Fibroblast of lung (primary cell): ENCODE measurements at regions not wholly inside any gene's neighbourhood (a gene's known extent, or its start where the extent isn't known, plus 50 kb on each side); places are given as distances from the start of the nearest gene placed in this dataset.

Experiments
- DNase-seq, 2 donors: peaks; one replicate each; pipeline versions ENCODE4 v3.0.0 to v3.0.0-alpha.2; 2010; ENCODE audit warnings: low read depth in 2 of 2
- H2AFZ ChIP-seq: 2 replicates; pipeline ENCODE4 v1.5.1; 2012; ENCODE audit warnings: low read length, control low read depth, inconsistent platforms
- H3K27ac ChIP-seq: 2 replicates; pipeline ENCODE4 v1.5.1; 2011; ENCODE audit warnings: low read length, control low read depth; ENCODE audit not compliant: insufficient read depth
- H3K27me3 ChIP-seq: 2 replicates; pipeline ENCODE4 v1.5.1; 2011; ENCODE audit warnings: mild to moderate bottlenecking, low read length; ENCODE audit not compliant: control insufficient read depth, insufficient read depth
- H3K36me3 ChIP-seq: 2 replicates; pipeline ENCODE4 v1.5.1; 2011; ENCODE audit warnings: low read length; ENCODE audit not compliant: control insufficient read depth, insufficient read depth
- H3K4me1 ChIP-seq: 2 replicates; pipeline ENCODE4 v1.5.1; 2011; ENCODE audit warnings: low read length; ENCODE audit not compliant: control insufficient read depth, insufficient read depth; ENCODE audit errors: extremely low read depth
- H3K4me2 ChIP-seq: 2 replicates; pipeline ENCODE4 v1.5.1; 2011; ENCODE audit warnings: low read length, control low read depth; ENCODE audit not compliant: insufficient read depth; ENCODE audit errors: extremely low read depth
- H3K4me3 ChIP-seq, 4 experiments: fragments of 200-600 bp in 1 of 4; sonication (generic) in 1 of 4; replicated peaks in 1 of 4; 2 replicates each; pipeline ENCODE4 v1.5.1; 2011 to 2016; ENCODE audit warnings: low read length in 4 of 4, low read depth in 3 of 4, mild to moderate bottlenecking in 3 of 4, control low read depth in 2 of 4, inconsistent platforms in 1 of 4, mixed read lengths in 1 of 4; ENCODE audit not compliant: insufficient read depth in 1 of 4; ENCODE audit errors: control extremely low read depth in 1 of 4
- H3K79me2 ChIP-seq: 2 replicates; pipeline ENCODE4 v1.5.1; 2012; ENCODE audit warnings: mild to moderate bottlenecking, low read length, inconsistent platforms; ENCODE audit not compliant: control insufficient read depth, insufficient read depth
- H3K9ac ChIP-seq: 2 replicates; pipeline ENCODE4 v1.5.1; 2011; ENCODE audit warnings: mild to moderate bottlenecking, low read length, control low read depth; ENCODE audit not compliant: insufficient read depth
- H3K9me3 ChIP-seq: 2 replicates; pipeline ENCODE4 v1.5.1; 2012; ENCODE audit warnings: low read depth, low read length; ENCODE audit not compliant: control insufficient read depth, insufficient read depth
- H4K20me1 ChIP-seq: 2 replicates; pipeline ENCODE4 v1.5.1; 2011; ENCODE audit warnings: low read length; ENCODE audit not compliant: control insufficient read depth, insufficient read depth; ENCODE audit errors: extremely low read depth
- CTCF ChIP-seq, 2 donors: IDR thresholded peaks in 1 of 2; conservative IDR thresholded peaks in 1 of 2; 1 replicate in 1 of 2; 2 replicates in 1 of 2; pipeline ENCODE4 v1.5.1; 2011 to 2012; ENCODE audit warnings: low read length in 2 of 2, control low read depth in 1 of 2, inconsistent platforms in 1 of 2, low read depth in 1 of 2, mild to moderate bottlenecking in 1 of 2
- EZH2 ChIP-seq: IDR thresholded peaks from 2 replicates; pipeline ENCODE4 v1.5.1; 2012; ENCODE audit warnings: low read length, control low read depth, mild to moderate bottlenecking; ENCODE audit errors: missing control alignments

GRCh38 chr11:8327761-8328192 lies 64.1 kb upstream of the LMO1 start:
- Histone ChIP-seq H3K9me3 (no peaks in the 10 kb centered on the region), H4K20me1 (no peaks in the 10 kb centered on the region), H3K4me3 (no peak overlapping the region), H3K27ac (no peak overlapping the region), H3K36me3 (no peaks in the 10 kb centered on the region), H2AFZ (no peak overlapping the region), H3K4me2 (no peak overlapping the region), H3K9ac (no peak overlapping the region), H3K27me3 (no peaks in the 10 kb centered on the region), H3K4me1 (peaks cover 5% of the 10 kb centered on the region), H3K79me2 (no peaks in the 10 kb centered on the region)
- DNase-seq, result peak in 1 of 2 donors; percentile 21
- no peak for TF ChIP-seq EZH2
- no peak for TF ChIP-seq CTCF (conservative IDR thresholded peaks at IDR 0.05 in 1 of 2, IDR thresholded peaks at IDR 0.05 in 1 of 2; ENCODE audit: low read depth in 1 of 2, low read length in 2 of 2)

- Histone ChIP-seq H3K9me3 (no peaks in the 10 kb centered on the region), H3K4me3 (no peak overlapping the region), H3K4me1 (peaks cover 5% of the 10 kb centered on the region), H3K9ac (no peak overlapping the region), H3K27ac (no peak overlapping the region), H3K36me3 (no peaks in the 10 kb centered on the region), H3K79me2 (no peaks in the 10 kb centered on the region), H4K20me1 (no peaks in the 10 kb centered on the region), H3K4me2 (no peak overlapping the region), H3K27me3 (no peaks in the 10 kb centered on the region), H2AFZ (no peak overlapping the region)
- DNase-seq, result no peak
- TF ChIP-seq CTCF (conservative IDR thresholded peaks at IDR 0.05 in 1 of 2, IDR thresholded peaks at IDR 0.05 in 1 of 2; ENCODE audit: low read depth in 1 of 2, low read length in 2 of 2), result no peak
- TF ChIP-seq EZH2, result no peak
Observed at GRCh38 chr11:8326337-8326736, 62.7 kb upstream of the LMO1 start.

DNA sequence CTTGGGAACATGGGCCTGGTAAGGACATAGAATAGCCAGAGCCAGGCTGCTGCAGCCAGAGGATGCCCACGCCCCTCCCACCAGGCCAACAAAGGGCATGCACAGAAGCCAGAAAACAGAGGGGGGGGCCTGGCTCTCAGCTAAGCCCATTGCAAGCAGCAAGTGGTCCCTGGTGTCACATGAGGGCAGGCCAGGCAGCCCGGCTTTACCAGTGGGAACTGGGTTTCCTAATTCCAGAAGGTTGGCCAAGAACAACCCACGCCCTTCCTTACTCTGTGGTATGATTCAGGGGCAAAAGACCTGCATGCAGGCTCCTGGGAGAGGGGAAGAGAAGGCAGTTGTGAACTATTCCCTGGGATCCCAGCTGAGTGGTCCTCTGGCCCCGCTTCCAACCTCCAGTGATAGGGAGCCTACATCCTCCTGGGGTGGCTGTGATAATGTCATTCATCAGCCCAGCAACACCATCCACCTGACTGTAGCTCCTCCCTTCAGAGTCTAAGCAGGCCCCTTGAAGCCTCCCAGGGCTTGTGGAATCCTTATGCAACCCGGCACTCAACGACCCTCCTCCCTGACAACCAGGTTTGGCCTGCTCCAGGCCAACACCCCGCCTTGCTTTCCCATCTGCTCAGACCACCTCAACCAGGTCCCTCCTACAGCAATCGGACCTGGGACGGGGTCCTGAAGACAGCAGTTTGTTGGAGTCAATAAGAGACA lies 62.1 kb upstream of the LMO1 start:
- Histone ChIP-seq H3K36me3 (no peaks in the 10 kb centered on the region), H3K27me3 (no peaks in the 10 kb centered on the region), H3K9ac (no peak overlapping the region), H3K27ac (no peak overlapping the region), H3K4me3 (no peak overlapping the region), H3K79me2 (no peaks in the 10 kb centered on the region), H4K20me1 (no peaks in the 10 kb centered on the region), H3K4me1 (peaks cover 5% of the 10 kb centered on the region), H2AFZ (no peak overlapping the region), H3K4me2 (no peak overlapping the region), H3K9me3 (no peaks in the 10 kb centered on the region)
- no peak for DNase-seq
- TF ChIP-seq EZH2, result no peak
- no peak for TF ChIP-seq CTCF (conservative IDR thresholded peaks at IDR 0.05 in 1 of 2, IDR thresholded peaks at IDR 0.05 in 1 of 2; ENCODE audit: low read depth in 1 of 2, low read length in 2 of 2)
